ENCODE measurements at regions not wholly inside any gene's neighbourhood (a gene's known extent, or its start where the extent isn't known, plus 50 kb on each side); places are given as distances from the start of the nearest gene placed in this dataset.

- no peak for TF ChIP-seq ZFP3 (CRISPR knock-in tag; IDR thresholded peaks at IDR 0.05)
- TF ChIP-seq ZNF565 (CRISPR knock-in tag; conservative IDR thresholded peaks at IDR 0.05; ENCODE audit: low read depth), result no peak
- no peak for TF ChIP-seq PPARA (CRISPR knock-in tag; IDR thresholded peaks at IDR 0.05; ENCODE audit: borderline replicate concordance)
- ATAC-seq, result no peak
Measured at GRCh38 chr3:164832216-164832615, 246.1 kb downstream of the SI start.

DNA sequence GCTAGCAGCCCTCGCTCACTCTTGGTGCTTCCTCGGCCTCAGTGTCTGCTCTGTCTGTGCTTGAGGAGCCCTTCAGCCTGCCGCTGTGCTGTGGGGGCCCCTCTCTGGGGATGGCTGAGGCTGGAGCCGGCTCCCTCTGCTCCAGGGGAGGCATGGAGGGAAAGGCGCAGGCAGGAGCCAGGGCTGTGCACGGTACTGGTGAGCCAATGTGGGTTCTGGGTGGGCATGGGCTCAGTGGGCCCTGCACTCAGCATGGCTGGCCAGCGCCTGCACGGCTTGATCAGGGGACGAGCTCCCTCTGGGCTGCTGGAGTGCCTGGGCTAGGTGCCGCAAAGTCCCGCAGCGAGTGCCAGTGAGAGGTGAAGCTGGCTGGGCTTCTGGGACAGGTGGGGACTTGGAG lies 260.0 kb downstream of the SI start:
- no peak for ATAC-seq
- TF ChIP-seq SNAI2 (CRISPR knock-in tag; IDR thresholded peaks at IDR 0.05), result no peak

DNA sequence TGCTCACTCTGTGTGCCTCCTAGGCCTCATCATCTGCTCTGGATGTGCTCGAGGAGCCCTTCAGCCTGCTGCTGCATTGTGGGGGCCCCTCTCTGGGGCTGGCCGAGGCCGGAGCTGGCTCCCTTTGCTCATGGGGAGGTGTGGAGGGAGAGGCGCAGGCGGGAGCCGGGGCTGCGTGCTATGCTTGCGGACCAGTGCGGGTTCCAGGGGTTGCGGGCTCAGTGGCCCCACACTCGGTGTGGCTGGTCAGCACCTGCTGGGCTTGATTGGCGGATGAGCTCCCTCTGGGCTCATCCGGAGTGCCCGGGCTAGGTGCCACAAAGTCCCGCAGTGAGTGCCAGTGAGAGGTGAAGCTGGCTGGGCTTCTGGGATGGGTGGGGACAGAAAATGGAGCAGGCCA lies 264.2 kb downstream of the SI start:
- no peak for ATAC-seq
- no peak for TF ChIP-seq ESRRG (CRISPR knock-in tag; IDR thresholded peaks at IDR 0.05)
- no peak for TF ChIP-seq TCF4 (CRISPR knock-in tag; IDR thresholded peaks at IDR 0.05; ENCODE audit: borderline replicate concordance)
- no peak for TF ChIP-seq ISL1 (CRISPR knock-in tag; IDR thresholded peaks at IDR 0.05)
- no peak for TF ChIP-seq ZNF565 (CRISPR knock-in tag; conservative IDR thresholded peaks at IDR 0.05; ENCODE audit: low read depth)
- TF ChIP-seq BACH2 (CRISPR knock-in tag; IDR thresholded peaks at IDR 0.05; ENCODE audit: borderline replicate concordance), result no peak
- no peak for TF ChIP-seq RARB (CRISPR knock-in tag; IDR thresholded peaks at IDR 0.05)
- no peak for TF ChIP-seq ARNTL (CRISPR knock-in tag; IDR thresholded peaks at IDR 0.05; ENCODE audit: borderline replicate concordance, low read depth)
- TF ChIP-seq CSRNP3 (CRISPR knock-in tag; IDR thresholded peaks at IDR 0.05), result no peak
- no peak for TF ChIP-seq OSR1 (CRISPR knock-in tag; IDR thresholded peaks at IDR 0.05)
- no peak for TF ChIP-seq ZC3H10 (CRISPR knock-in tag; IDR thresholded peaks at IDR 0.05)
- TF ChIP-seq TOX (CRISPR knock-in tag; IDR thresholded peaks at IDR 0.05; ENCODE audit: borderline replicate concordance), result no peak
- no peak for TF ChIP-seq TSHZ2 (CRISPR knock-in tag; IDR thresholded peaks at IDR 0.05)
- TF ChIP-seq ZNF70 (CRISPR knock-in tag; IDR thresholded peaks at IDR 0.05), result no peak
- TF ChIP-seq ZFP3 (CRISPR knock-in tag; IDR thresholded peaks at IDR 0.05), result no peak
- no peak for TF ChIP-seq GLIS3 (CRISPR knock-in tag; IDR thresholded peaks at IDR 0.05)
- TF ChIP-seq CSDC2 (CRISPR knock-in tag; IDR thresholded peaks at IDR 0.05), result no peak
- no peak for TF ChIP-seq CREB5 (CRISPR knock-in tag; IDR thresholded peaks at IDR 0.05; ENCODE audit: low read depth)
- no peak for TF ChIP-seq ZNF8 (CRISPR knock-in tag; IDR thresholded peaks at IDR 0.05)
- TF ChIP-seq, protein P1, sequence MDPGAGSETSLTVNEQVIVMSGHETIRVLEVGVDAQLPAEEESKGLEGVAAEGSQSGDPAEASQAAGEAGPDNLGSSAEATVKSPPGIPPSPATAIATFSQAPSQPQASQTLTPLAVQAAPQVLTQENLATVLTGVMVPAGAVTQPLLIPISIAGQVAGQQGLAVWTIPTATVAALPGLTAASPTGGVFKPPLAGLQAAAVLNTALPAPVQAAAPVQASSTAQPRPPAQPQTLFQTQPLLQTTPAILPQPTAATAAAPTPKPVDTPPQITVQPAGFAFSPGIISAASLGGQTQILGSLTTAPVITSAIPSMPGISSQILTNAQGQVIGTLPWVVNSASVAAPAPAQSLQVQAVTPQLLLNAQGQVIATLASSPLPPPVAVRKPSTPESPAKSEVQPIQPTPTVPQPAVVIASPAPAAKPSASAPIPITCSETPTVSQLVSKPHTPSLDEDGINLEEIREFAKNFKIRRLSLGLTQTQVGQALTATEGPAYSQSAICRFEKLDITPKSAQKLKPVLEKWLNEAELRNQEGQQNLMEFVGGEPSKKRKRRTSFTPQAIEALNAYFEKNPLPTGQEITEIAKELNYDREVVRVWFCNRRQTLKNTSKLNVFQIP (CRISPR knock-in tag; IDR thresholded peaks at IDR 0.05; ENCODE audit: borderline replicate concordance, low read depth), result no peak
- TF ChIP-seq SNAI2 (CRISPR knock-in tag; IDR thresholded peaks at IDR 0.05), result no peak

- ATAC-seq, result no peak
- TF ChIP-seq ARNTL (CRISPR knock-in tag; IDR thresholded peaks at IDR 0.05; ENCODE audit: borderline replicate concordance, low read depth) (no peak), ZNF565 (CRISPR knock-in tag; conservative IDR thresholded peaks at IDR 0.05; ENCODE audit: low read depth) (no peak), TCF4 (CRISPR knock-in tag; IDR thresholded peaks at IDR 0.05; ENCODE audit: borderline replicate concordance) (no peak), ZC3H10 (CRISPR knock-in tag; IDR thresholded peaks at IDR 0.05) (no peak), ESRRG (CRISPR knock-in tag; IDR thresholded peaks at IDR 0.05) (no peak), TOX (CRISPR knock-in tag; IDR thresholded peaks at IDR 0.05; ENCODE audit: borderline replicate concordance) (no peak), CREB5 (CRISPR knock-in tag; IDR thresholded peaks at IDR 0.05; ENCODE audit: low read depth) (no peak), ZFP3 (CRISPR knock-in tag; IDR thresholded peaks at IDR 0.05) (no peak), BACH2 (CRISPR knock-in tag; IDR thresholded peaks at IDR 0.05; ENCODE audit: borderline replicate concordance) (no peak)
- TF ChIP-seq, protein P1 (CRISPR knock-in tag; IDR thresholded peaks at IDR 0.05; ENCODE audit: borderline replicate concordance, low read depth), result no peak
Measured at GRCh38 chr3:164812042-164812441, 266.3 kb downstream of the SI start.
